A549 (cell line): ENCODE measurements at regions not wholly inside any gene's neighbourhood (a gene's known extent, or its start where the extent isn't known, plus 50 kb on each side); places are given as distances from the start of the nearest gene placed in this dataset.

Experiments used
- ATAC-seq, 2 experiments: fragments of 200-7000 bp in 1 of 2; fragments of >200 bp in 1 of 2; cut with Nextera tagmentation in 1 of 2; cut with Tn5 transposase in 1 of 2; 3 replicates each; pipeline versions ENCODE4 v1.8.0 to v1.9.1; 2018 to 2020; ENCODE audit warnings: mild to moderate bottlenecking in 1 of 2, moderate library complexity in 1 of 2
- CTCF ChIA-PET: fragments of 300-600 bp; sonication (Branson Sonifier 250); formaldehyde crosslinking; extraction: SDS; loops from one replicate; lab custom pipeline; 2021; ENCODE audit warnings: antibody characterized with exemption, inconsistent platforms; lab: Yijun Ruan, JAX
- POLR2A ChIA-PET: fragments of 350-600 bp; formaldehyde crosslinking; extraction: SDS; loops from one replicate; lab custom pipeline; 2021; ENCODE audit warnings: antibody characterized with exemption, inconsistent platforms; lab: Yijun Ruan, JAX
- DNase-seq, 2 experiments: peaks; one replicate each; pipeline versions ENCODE4 v3.0.0 to v3.0.0-alpha.2; 2011 to 2016; ENCODE audit warnings: low read depth in 1 of 2, low spot score in 1 of 2
- FAIRE-seq: peaks from 2 replicates; lab custom pipeline; 2011; peaks lifted over from hg19 to GRCh38; lab: Jason Lieb, UNC
- H3K27ac ChIP-seq, 2 experiments: fragments of >200 bp; sonication (Bioruptor Twin); formaldehyde crosslinking; 3 replicates each; pipeline ENCODE4 v1.5.1; 2016 to 2017
- H3K4me1 ChIP-seq: fragments of >200 bp; sonication (Bioruptor Twin); formaldehyde crosslinking; 3 replicates; pipeline ENCODE4 v1.6.1; 2016
- H3K4me2 ChIP-seq: fragments of >200 bp; sonication (Bioruptor Twin); formaldehyde crosslinking; 3 replicates; pipeline ENCODE4 v1.6.1; 2016
- H3K4me3 ChIP-seq: fragments of >200 bp; sonication (Bioruptor Twin); formaldehyde crosslinking; 3 replicates; pipeline ENCODE4 v1.5.1; 2016
- H3K9me3 ChIP-seq: fragments of >200 bp; sonication (Bioruptor Twin); formaldehyde crosslinking; 3 replicates; pipeline ENCODE4 v1.6.1; 2016
- BCL3 ChIP-seq: fragments of >200 bp; sonication (Bioruptor Twin); formaldehyde crosslinking; IDR thresholded peaks from 3 replicates; pipeline ENCODE4 v1.6.1; 2016
- BHLHE40 ChIP-seq: IDR thresholded peaks from 2 replicates; pipeline ENCODE4 v1.6.1; 2012; ENCODE audit warnings: low read depth, low read length, inconsistent platforms
- CEBPB ChIP-seq, 2 experiments: fragments of >200 bp in 1 of 2; sonication (Bioruptor Twin) in 1 of 2; formaldehyde crosslinking in 1 of 2; IDR thresholded peaks; 2 replicates each; pipeline ENCODE4 v1.6.1; 2012 to 2016
- CHD2 ChIP-seq: fragments of 150-350 bp; IDR thresholded peaks from 2 replicates; pipeline ENCODE4 v1.6.1; 2014; ENCODE audit warnings: low read length; ENCODE audit not compliant: partially characterized antibody
- CHD4 ChIP-seq: fragments of 200-600 bp; sonication (generic); IDR thresholded peaks from 2 replicates; pipeline ENCODE4 v1.6.1; 2016; ENCODE audit warnings: antibody characterized with exemption, mild to moderate bottlenecking, borderline replicate concordance
- EHF ChIP-seq: fragments of 250-450 bp; sonication (Bioruptor Pico); IDR thresholded peaks from 2 replicates; pipeline ENCODE4 v1.5.0; 2020; ENCODE audit warnings: mild to moderate bottlenecking
- FOSB ChIP-seq: fragments of 250-450 bp; sonication (Bioruptor Pico); IDR thresholded peaks from 2 replicates; pipeline ENCODE4 v1.5.0; 2020; ENCODE audit warnings: mild to moderate bottlenecking, moderate library complexity
- FOSL2 ChIP-seq, 2 experiments: fragments of 450-650 bp in 1 of 2; fragments of >200 bp in 1 of 2; sonication (Bioruptor Twin) in 1 of 2; formaldehyde crosslinking; IDR thresholded peaks; 2 replicates each; pipeline versions ENCODE4 v1.5.0 to v1.6.1; 2016 to 2020; ENCODE audit warnings: mild to moderate bottlenecking in 1 of 2, moderate library complexity in 1 of 2
- GATA3 ChIP-seq: IDR thresholded peaks from 2 replicates; pipeline ENCODE4 v1.6.1; 2012; ENCODE audit warnings: borderline replicate concordance
- HDAC2 ChIP-seq: fragments of 200-600 bp; sonication (generic); IDR thresholded peaks from 2 replicates; pipeline ENCODE4 v1.6.1; 2016
- HES2 ChIP-seq: fragments of >200 bp; sonication (Bioruptor Twin); formaldehyde crosslinking; IDR thresholded peaks from 2 replicates; pipeline ENCODE4 v1.6.1; 2016
- HOXA7 ChIP-seq: fragments of 250-450 bp; sonication (Bioruptor Pico); IDR thresholded peaks from 2 replicates; pipeline ENCODE4 v1.5.0; 2020; ENCODE audit warnings: mild to moderate bottlenecking, moderate library complexity
- HOXB13 ChIP-seq: fragments of 250-450 bp; sonication (Bioruptor Pico); IDR thresholded peaks from 2 replicates; pipeline ENCODE4 v1.5.0; 2020; ENCODE audit warnings: low read depth, mild to moderate bottlenecking, moderate library complexity
- JUN ChIP-seq, 2 experiments: fragments of >200 bp; sonication (Bioruptor Twin); formaldehyde crosslinking; IDR thresholded peaks; 2 replicates in 1 of 2; 3 replicates in 1 of 2; pipeline ENCODE4 v1.6.1; 2016 to 2017
- JUNB ChIP-seq: fragments of >200 bp; sonication (Bioruptor Twin); formaldehyde crosslinking; IDR thresholded peaks from 2 replicates; pipeline ENCODE4 v1.6.1; 2016
- KDM1A ChIP-seq: fragments of 200-600 bp; sonication (generic); IDR thresholded peaks from 2 replicates; pipeline ENCODE4 v1.6.1; 2016; ENCODE audit warnings: low read depth, mild to moderate bottlenecking
- KDM5A ChIP-seq: fragments of 200-600 bp; sonication (generic); IDR thresholded peaks from 2 replicates; pipeline ENCODE4 v1.6.1; 2016; ENCODE audit warnings: antibody characterized with exemption, mild to moderate bottlenecking
- MAZ ChIP-seq: fragments of 150-350 bp; IDR thresholded peaks from 2 replicates; pipeline ENCODE4 v1.6.1; 2014; ENCODE audit warnings: antibody characterized with exemption, low read depth, low read length, borderline replicate concordance
- NFE2L2 ChIP-seq: fragments of 150-350 bp; conservative IDR thresholded peaks from 2 replicates; pipeline ENCODE4 v1.6.1; 2014; ENCODE audit warnings: low read length
- NPAS2 ChIP-seq: fragments of 250-450 bp; sonication (Bioruptor Pico); IDR thresholded peaks from 2 replicates; pipeline ENCODE4 v1.8.0; 2022; ENCODE audit warnings: mild to moderate bottlenecking, moderate library complexity, borderline replicate concordance
- PHF8 ChIP-seq: fragments of 200-600 bp; sonication (generic); IDR thresholded peaks from 2 replicates; pipeline ENCODE4 v1.6.1; 2016; ENCODE audit warnings: low read depth, mild to moderate bottlenecking, antibody characterized with exemption, moderate library complexity, borderline replicate concordance
- POLR2A ChIP-seq: IDR thresholded peaks from 2 replicates; pipeline ENCODE4 v1.6.1; 2012; ENCODE audit warnings: mild to moderate bottlenecking, low read length
- POLR2AphosphoS2 ChIP-seq: conservative IDR thresholded peaks from 2 replicates; pipeline ENCODE4 v1.6.1; 2012; ENCODE audit warnings: low read length, improper control_type of control experiment, inconsistent platforms
- RAD21 ChIP-seq, 2 experiments: fragments of >200 bp in 1 of 2; sonication (Bioruptor Twin) in 1 of 2; formaldehyde crosslinking in 1 of 2; IDR thresholded peaks in 1 of 2; conservative IDR thresholded peaks in 1 of 2; 2 replicates in 1 of 2; 3 replicates in 1 of 2; pipeline ENCODE4 v1.6.1; 2012 to 2018; ENCODE audit warnings: inconsistent platforms in 1 of 2
- REST ChIP-seq: fragments of 200-600 bp; sonication (generic); IDR thresholded peaks from 2 replicates; pipeline ENCODE4 v1.6.1; 2016; ENCODE audit warnings: antibody characterized with exemption, mild to moderate bottlenecking, moderate library complexity
- RFX5 ChIP-seq: fragments of 450-650 bp; IDR thresholded peaks from 2 replicates; pipeline ENCODE4 v1.7.1; 2014; ENCODE audit warnings: antibody characterized with exemption, mild to moderate bottlenecking, moderate library complexity
- RNF2 ChIP-seq: fragments of 200-600 bp; sonication (generic); IDR thresholded peaks from 2 replicates; pipeline ENCODE4 v1.6.1; 2016; ENCODE audit warnings: low read depth, mild to moderate bottlenecking, antibody characterized with exemption, moderate library complexity, borderline replicate concordance
- SMC3 ChIP-seq: fragments of >200 bp; sonication (Bioruptor Twin); formaldehyde crosslinking; IDR thresholded peaks from 3 replicates; pipeline ENCODE4 v1.6.1; 2018; ENCODE audit warnings: inconsistent platforms
- TFCP2L1 ChIP-seq: fragments of 250-450 bp; sonication (Bioruptor Pico); IDR thresholded peaks from 2 replicates; pipeline ENCODE4 v1.5.0; 2021; ENCODE audit warnings: mild to moderate bottlenecking
- TP53 ChIP-seq: fragments of 250-450 bp; sonication (Bioruptor Pico); IDR thresholded peaks from 2 replicates; pipeline ENCODE4 v1.5.0; 2021; ENCODE audit warnings: mild to moderate bottlenecking, moderate library complexity
- USF2 ChIP-seq: fragments of 450-650 bp; IDR thresholded peaks from 2 replicates; pipeline ENCODE4 v1.6.1; 2014; ENCODE audit warnings: antibody characterized with exemption
- ZFP36 ChIP-seq: fragments of 450-650 bp; IDR thresholded peaks from 2 replicates; pipeline ENCODE4 v1.6.1; 2014; ENCODE audit warnings: borderline replicate concordance; ENCODE audit not compliant: partially characterized antibody
- ZSCAN20 ChIP-seq: fragments of 250-450 bp; sonication (Bioruptor Pico); IDR thresholded peaks from 2 replicates; pipeline ENCODE4 v1.8.0; 2022; ENCODE audit warnings: mild to moderate bottlenecking, moderate library complexity
- WGBS: methylation state at CpG from one replicate; pipeline ENCODE4 v1.1.6; 2017; ENCODE audit errors: missing lambda C conversion rate; 5-methylcytosine and 5-hydroxymethylcytosine counted together

GRCh38 chr16:49955858-49956257 lies 69.2 kb upstream of the CNEP1R1 start:
- peaks cover 5% of the 10 kb centered on the region; the same call in 1 of the 3 replicates for H3K4me1 ChIP-seq
- no peaks in the 10 kb centered on the region for H3K9me3 ChIP-seq
- no peak overlapping the region for H3K4me3 ChIP-seq
- H3K27ac ChIP-seq = no peak overlapping the region
- no peak for DNase-seq
- POLR2A ChIA-PET = no interaction called here
- WGBS = 100% methylated on average over 1 of the region's 1 CpG
- no peak for FAIRE-seq
- TF ChIP-seq CEBPB (IDR thresholded peaks at IDR 0.05) (no peak), TP53 (no peak), JUN (IDR thresholded peaks at IDR 0.05) (no peak), HES2 (no peak), RAD21 (conservative IDR thresholded peaks at IDR 0.05 in 1 of 2, IDR thresholded peaks at IDR 0.05 in 1 of 2) (no peak), BHLHE40 (no peak), KDM1A (no peak), SMC3 (no peak), HOXA7 (CRISPR knock-in tag) (no peak), RFX5 (no peak), ZFP36 (no peak), NFE2L2 (no peak), JUNB (no peak), CHD2 (no peak), BCL3 (no peak), EHF (CRISPR knock-in tag) (no peak), POLR2A (no peak), HOXB13 (no peak), PHF8 (no peak), ZSCAN20 (no peak)
- TF ChIP-seq, all 56 proteins: peak for 0
- no peak for ATAC-seq
- CTCF ChIA-PET = no interaction called here
- no peak overlapping the region for H3K4me2 ChIP-seq

- CTCF ChIA-PET = interaction anchor here (1.0 to 2.7 kb wide), 5 partner anchors 13 to 253 kb away, joined by 3 to 11 read pairs (median 3); no protein-coding TSS in a partner anchor
- TF ChIP-seq JUN (IDR thresholded peaks at IDR 0.05) (no peak), FOSB (CRISPR knock-in tag) (no peak), KDM5A (no peak), SMC3 (no peak), GATA3 (no peak), POLR2AphosphoS2 (no peak), RNF2 (no peak), FOSL2 (IDR thresholded peaks at IDR 0.05) (no peak), FOSL2 (CRISPR knock-in tag; IDR thresholded peaks at IDR 0.05) (no peak), CHD4 (no peak), TFCP2L1 (no peak), NPAS2 (no peak), HDAC2 (no peak), USF2 (no peak), ZFP36 (no peak), REST (no peak), MAZ (no peak), RFX5 (no peak), PHF8 (no peak)
- POLR2A ChIA-PET = no interaction called here
- 92% methylated on average over 4 of the region's 4 CpGs for WGBS
- DNase-seq (no peak), ATAC-seq (no peak), FAIRE-seq (no peak)
- no peak overlapping the region for H3K4me3 ChIP-seq
- no peaks in the 10 kb centered on the region for H3K9me3 ChIP-seq
- no peak overlapping the region for H3K27ac ChIP-seq
- peaks cover 5% of the 10 kb centered on the region; the same call in 1 of the 3 replicates for H3K4me1 ChIP-seq
- no peak overlapping the region for H3K4me2 ChIP-seq
Observed at GRCh38 chr16:49956915-49957314, 68.1 kb upstream of the CNEP1R1 start.
